Fibroblast of the aortic adventitia (primary cell): ENCODE measurements at regions not wholly inside any gene's neighbourhood (a gene's known extent, or its start where the extent isn't known, plus 50 kb on each side); places are given as distances from the start of the nearest gene placed in this dataset.
A peak's percentile ranks its signal among the peaks of the same experiment; 100 is the strongest.
"Not testable (repeated sequence)": the region's sequence is repeated elsewhere in the genome, so short reads cannot be mapped to it uniquely, and the experiment has no call there.

Experiments used
- DNase-seq: peaks from one replicate; pipeline ENCODE4 v3.0.0-alpha.2; 2010; ENCODE audit warnings: low read depth
- H3K4me3 ChIP-seq: 2 replicates; pipeline ENCODE4 v1.5.1; 2011; ENCODE audit warnings: low read depth, mild to moderate bottlenecking, control low read depth, low read length, moderate library complexity
- CTCF ChIP-seq: IDR thresholded peaks from 2 replicates; pipeline ENCODE4 v1.5.1; 2011; ENCODE audit warnings: mild to moderate bottlenecking, low read length, control low read depth, inconsistent platforms; ENCODE audit not compliant: insufficient read depth

- H3K4me3 ChIP-seq: no peak overlapping the region
- no peak for TF ChIP-seq CTCF
- no peak for DNase-seq
Measured at GRCh38 chr3:89533275-89533674, 425.9 kb downstream of the EPHA3 start.

- not testable (repeated sequence) for DNase-seq, H3K4me3 ChIP-seq
Measured at GRCh38 chr3:89554587-89554986, 447.2 kb downstream of the EPHA3 start.

- TF ChIP-seq CTCF: no peak
- no peak overlapping the region for H3K4me3 ChIP-seq
- no peak for DNase-seq
Measured at GRCh38 chr3:89558711-89559110, 451.3 kb downstream of the EPHA3 start.

GRCh38 chr3:89560568-89560967 is 453.1 kb downstream of the EPHA3 start:
- DNase-seq: peak; percentile 79
- TF ChIP-seq CTCF: no peak
- no peak overlapping the region for H3K4me3 ChIP-seq

GRCh38 chr3:89562373-89562772 is 455.0 kb downstream of the EPHA3 start:
- no peak overlapping the region for H3K4me3 ChIP-seq
- DNase-seq: no peak
- no peak for TF ChIP-seq CTCF

GRCh38 chr3:89565098-89565497 is 457.7 kb downstream of the EPHA3 start:
- peak; percentile 18 for DNase-seq
- no peak for TF ChIP-seq CTCF
- no peak overlapping the region for H3K4me3 ChIP-seq

- DNase-seq: no peak
- no peak for TF ChIP-seq CTCF
- H3K4me3 ChIP-seq: no peak overlapping the region
Measured at GRCh38 chr3:89570465-89570864, 463.0 kb downstream of the EPHA3 start.
